Lower lobe of right lung (tissue), 2 donors: ENCODE measurements at regions not wholly inside any gene's neighbourhood (a gene's known extent, or its start where the extent isn't known, plus 50 kb on each side); places are given as distances from the start of the nearest gene placed in this dataset.

Experiments
- ATAC-seq, 2 donors: fragments of 200-7000 bp; cut with Tn5 transposase; one replicate each; pipeline ENCODE4 v1.9.1; 2020 to 2022; ENCODE audit warnings: mild to moderate bottlenecking in 2 of 2, moderate library complexity in 2 of 2
- DNase-seq: peaks from one replicate; pipeline ENCODE4 v3.0.0-alpha.2; 2020
- H3K27ac ChIP-seq: fragments of 200-600 bp; one replicate; pipeline ENCODE4 v1.8.0; 2022
- H3K27me3 ChIP-seq: fragments of 200-600 bp; one replicate; pipeline ENCODE4 v1.8.0; 2022; ENCODE audit warnings: low read depth
- H3K36me3 ChIP-seq: fragments of 200-600 bp; one replicate; pipeline ENCODE4 v1.8.0; 2022; ENCODE audit warnings: mild to moderate bottlenecking
- H3K4me1 ChIP-seq: fragments of 200-600 bp; one replicate; pipeline ENCODE4 v1.8.0; 2022
- H3K4me3 ChIP-seq: fragments of 200-600 bp; one replicate; pipeline ENCODE4 v1.8.0; 2022; ENCODE audit warnings: mild to moderate bottlenecking
- H3K9me3 ChIP-seq: fragments of 200-600 bp; one replicate; pipeline ENCODE4 v1.8.0; 2022
- CTCF ChIP-seq: fragments of 200-600 bp; IDR thresholded peaks from one replicate; pipeline ENCODE4 v1.8.0; 2022; ENCODE audit warnings: antibody characterized with exemption, mild to moderate bottlenecking
- intact Hi-C: fragments of 100-400 bp; cut with DNase I; formaldehyde crosslinking; loops from one replicate; pipeline ENCODE4 v1.11.0; 2022
- donor health status: DM: no; HTN: yes; CAD: no; lungs with severe emphysema.

GRCh38 chr10:133002685-133003084 lies 60.3 kb upstream of the CFAP46 start:
- Histone ChIP-seq H3K36me3 (no peaks in the 10 kb centered on the region), H3K9me3 (no peaks in the 10 kb centered on the region), H3K4me3 (no peak overlapping the region), H3K27ac (no peak overlapping the region), H3K27me3 (peaks cover 9% of the 10 kb centered on the region), H3K4me1 (no peaks in the 10 kb centered on the region)
- intact Hi-C loops: no loop called here
- no peak for ATAC-seq
- DNase-seq: no peak
- TF ChIP-seq CTCF: no peak

- H3K27me3 ChIP-seq: peaks cover 10% of the 10 kb centered on the region
- DNase-seq: no peak
Observed at GRCh38 chr10:133001114-133001513, 58.7 kb upstream of the CFAP46 start.

GRCh38 chr10:133000648-133001047 lies 58.3 kb upstream of the CFAP46 start:
- no peak for TF ChIP-seq CTCF
- Histone ChIP-seq H3K9me3 (no peaks in the 10 kb centered on the region), H3K36me3 (no peaks in the 10 kb centered on the region), H3K4me1 (no peaks in the 10 kb centered on the region), H3K27ac (no peak overlapping the region), H3K4me3 (no peak overlapping the region), H3K27me3 (peaks cover 14% of the 10 kb centered on the region)
- no peak for DNase-seq
- peak in 1 of 2 donors; percentile 26 for ATAC-seq
- intact Hi-C loops: no loop called here

More at GRCh38 chr10:133001114-133001513, 58.7 kb upstream of the CFAP46 start:
- no peak for TF ChIP-seq CTCF
- intact Hi-C loops: no loop called here
- H3K9me3 ChIP-seq: no peaks in the 10 kb centered on the region
- ATAC-seq: peak in 1 of 2 donors; percentile 26
- no peak overlapping the region for H3K4me3 ChIP-seq
- no peak overlapping the region for H3K27ac ChIP-seq
- H3K4me1 ChIP-seq: no peaks in the 10 kb centered on the region
- H3K36me3 ChIP-seq: no peaks in the 10 kb centered on the region

GRCh38 chr10:132997517-132998265 lies 55.3 kb upstream of the CFAP46 start:
- no peak overlapping the region for H3K4me3 ChIP-seq
- no peak for TF ChIP-seq CTCF
- H3K4me1 ChIP-seq: no peaks in the 10 kb centered on the region
- H3K9me3 ChIP-seq: no peaks in the 10 kb centered on the region
- no peak for DNase-seq
- H3K27me3 ChIP-seq: peaks cover 29% of the 10 kb centered on the region
- intact Hi-C loops: no loop called here
- H3K27ac ChIP-seq: no peak overlapping the region
- no peak for ATAC-seq
- H3K36me3 ChIP-seq: no peaks in the 10 kb centered on the region

GRCh38 chr10:132996603-132997343 lies 54.4 kb upstream of the CFAP46 start:
- peaks cover 35% of the 10 kb centered on the region for H3K27me3 ChIP-seq
- no peaks in the 10 kb centered on the region for H3K36me3 ChIP-seq
- no peak overlapping the region for H3K4me3 ChIP-seq
- H3K27ac ChIP-seq: no peak overlapping the region
- no peak for TF ChIP-seq CTCF
- no peak for ATAC-seq
- H3K9me3 ChIP-seq: no peaks in the 10 kb centered on the region
- DNase-seq: no peak
- H3K4me1 ChIP-seq: no peaks in the 10 kb centered on the region
- intact Hi-C loops: no loop called here
